HCT116 (cell line): ENCODE measurements at regions not wholly inside any gene's neighbourhood (a gene's known extent, or its start where the extent isn't known, plus 50 kb on each side); places are given as distances from the start of the nearest gene placed in this dataset.

ENCODE experiments used
- ATAC-seq: fragments of 200-7000 bp; cut with Tn5 transposase; 2 replicates; pipeline ENCODE4 v1.9.1; 2020; ENCODE audit warnings: mild to moderate bottlenecking, moderate library complexity
- BruUV-seq: library from RNA; stranded (reverse); fragments of 400-500 nt; replicated peaks from 2 replicates; lab custom pipeline; 2021; lab: Mats Ljungman, UMichigan
- CTCF ChIA-PET: fragments of 300-600 bp; sonication (Branson Sonifier 250); formaldehyde crosslinking; loops from one replicate; lab custom pipeline; 2021; ENCODE audit warnings: antibody characterized with exemption; lab: Charles Lee
- POLR2A ChIA-PET: fragments of 300-600, 350-600 bp; sonication (Branson Sonifier 250); formaldehyde crosslinking; loops from one replicate; lab custom pipeline; 2021; ENCODE audit warnings: antibody characterized with exemption; lab: Charles Lee
- RAD21 ChIA-PET, 2 experiments: fragments of 300-600 bp; sonication (Branson Sonifier 250); formaldehyde crosslinking; loops; one replicate each; lab custom pipeline; 2023; ENCODE audit warnings: low total read pairs in 2 of 2; ENCODE audit not compliant: uncharacterized antibody in 2 of 2, unreplicated experiment in 2 of 2, low non-redundant PET in 1 of 2; lab: Charles Lee
- DNase-seq: peaks from one replicate; pipeline ENCODE4 v3.0.0-alpha.2; 2010; ENCODE audit warnings: low read depth, low spot score
- H2AFZ ChIP-seq: fragments of 200-600 bp; shearing (Covaris generic), sonication (generic); 2 replicates; pipeline ENCODE4 v1.6.1; 2017; ENCODE audit warnings: low read depth, mixed run types, mixed read lengths, antibody characterized with exemption, low read length; ENCODE audit not compliant: poor library complexity, severe bottlenecking
- H3K27ac ChIP-seq: 2 replicates; pipeline ENCODE4 v1.5.1; 2012; ENCODE audit warnings: low read depth, low read length
- H3K27me3 ChIP-seq: fragments of 200-600 bp; sonication (generic); 2 replicates; pipeline ENCODE4 v1.6.1; 2016; ENCODE audit warnings: mixed run types, low read length, mixed read lengths; ENCODE audit not compliant: insufficient read depth
- H3K36me3 ChIP-seq, 2 experiments: fragments of 200-500 bp in 1 of 2; fragments of 200-600 bp in 1 of 2; sonication (Bioruptor generic) in 1 of 2; sonication (generic) in 1 of 2; 2 replicates each; pipeline versions ENCODE4 v1.5.1 to v1.6.1; 2014 to 2016; ENCODE audit warnings: low read length in 2 of 2, inconsistent platforms in 1 of 2, mixed read lengths in 1 of 2, mixed run types in 1 of 2; ENCODE audit not compliant: insufficient read depth in 2 of 2, control insufficient read depth in 1 of 2
- H3K4me1 ChIP-seq, 2 experiments: fragments of 200-600 bp in 1 of 2; sonication (generic) in 1 of 2; 2 replicates each; pipeline versions ENCODE4 v1.5.1 to v1.6.1; 2012 to 2017; ENCODE audit warnings: low read length in 2 of 2, inconsistent platforms in 1 of 2, mild to moderate bottlenecking in 1 of 2, mixed read lengths in 1 of 2, mixed run types in 1 of 2, moderate library complexity in 1 of 2; ENCODE audit not compliant: insufficient read depth in 2 of 2, control insufficient read depth in 1 of 2
- H3K4me2 ChIP-seq: fragments of 200-600 bp; sonication (generic); 2 replicates; pipeline ENCODE4 v1.6.1; 2017; ENCODE audit warnings: mixed run types, low read length, mixed read lengths
- H3K4me3 ChIP-seq, 2 experiments: fragments of 200-600 bp in 1 of 2; sonication (generic) in 1 of 2; replicated peaks in 1 of 2; 2 replicates each; pipeline ENCODE4 v1.5.1; 2011 to 2016; ENCODE audit warnings: low read length in 2 of 2, control low read depth in 1 of 2, low read depth in 1 of 2, mild to moderate bottlenecking in 1 of 2, mixed read lengths in 1 of 2, mixed run types in 1 of 2
- H3K79me2 ChIP-seq: fragments of 200-600 bp; sonication (generic); 2 replicates; pipeline ENCODE4 v1.6.1; 2017; ENCODE audit warnings: mild to moderate bottlenecking, mixed run types, low read length, moderate library complexity, mixed read lengths; ENCODE audit not compliant: insufficient read depth
- H3K9ac ChIP-seq: fragments of 200-600 bp; sonication (generic); 2 replicates; pipeline ENCODE4 v1.6.1; 2016; ENCODE audit warnings: low read length, mixed read lengths
- H3K9me2 ChIP-seq: fragments of 200-600 bp; sonication (generic), shearing (Covaris generic); 2 replicates; pipeline ENCODE4 v1.6.1; 2017; ENCODE audit warnings: mixed run types, mild to moderate bottlenecking, moderate library complexity; ENCODE audit not compliant: insufficient read depth
- H3K9me3 ChIP-seq, 2 experiments: fragments of 200-500 bp in 1 of 2; fragments of 200-600 bp in 1 of 2; sonication (Bioruptor generic) in 1 of 2; sonication (generic) in 1 of 2; 2 replicates each; pipeline ENCODE4 v1.6.1; 2014 to 2017; ENCODE audit warnings: low read length in 2 of 2, mixed read lengths in 2 of 2, inconsistent platforms in 1 of 2, low read depth in 1 of 2, mild to moderate bottlenecking in 1 of 2, mixed run types in 1 of 2, moderate library complexity in 1 of 2; ENCODE audit not compliant: control insufficient read depth in 1 of 2, insufficient read depth in 1 of 2
- H4K20me1 ChIP-seq: fragments of 200-600 bp; sonication (generic), shearing (Covaris generic); 2 replicates; pipeline ENCODE4 v1.6.1; 2017; ENCODE audit warnings: mixed run types, mild to moderate bottlenecking, moderate library complexity; ENCODE audit not compliant: insufficient read depth
- ATF3 ChIP-seq: IDR thresholded peaks from 2 replicates; pipeline ENCODE4 v1.6.1; 2012
- CEBPB ChIP-seq: IDR thresholded peaks from 2 replicates; pipeline ENCODE4 v1.6.1; 2012; ENCODE audit warnings: low read depth
- CTCF ChIP-seq, 3 experiments: fragments of 200-600 bp in 1 of 3; sonication (generic) in 1 of 3; IDR thresholded peaks in 2 of 3; conservative IDR thresholded peaks in 1 of 3; 2 replicates each; pipeline ENCODE4 v1.5.1; 2012 to 2017; ENCODE audit warnings: low read depth in 2 of 3, low read length in 2 of 3, antibody characterized with exemption in 1 of 3, borderline replicate concordance in 1 of 3, control low read depth in 1 of 3, mild to moderate bottlenecking in 1 of 3, mixed read lengths in 1 of 3, mixed run types in 1 of 3, moderate library complexity in 1 of 3; ENCODE audit not compliant: insufficient read depth in 1 of 3
- ELF1 ChIP-seq: IDR thresholded peaks from 2 replicates; pipeline ENCODE4 v1.6.1; 2012; ENCODE audit warnings: low read depth, borderline replicate concordance
- EZH2phosphoT487 ChIP-seq: fragments of 200-600 bp; IDR thresholded peaks from 2 replicates; pipeline ENCODE4 v1.6.1; 2018; ENCODE audit warnings: antibody characterized with exemption, borderline replicate concordance
- POLR2AphosphoS5 ChIP-seq: IDR thresholded peaks from 2 replicates; pipeline ENCODE4 v1.6.1; 2011; ENCODE audit warnings: mild to moderate bottlenecking, low read depth, low read length, moderate library complexity
- RAD21 ChIP-seq: IDR thresholded peaks from 2 replicates; pipeline ENCODE4 v1.6.1; 2012; ENCODE audit warnings: low read depth, mild to moderate bottlenecking
- REST ChIP-seq: IDR thresholded peaks from 2 replicates; pipeline ENCODE4 v1.6.1; 2012; ENCODE audit warnings: low read depth
- TCF7L2 ChIP-seq: IDR thresholded peaks from 2 replicates; pipeline ENCODE4 v1.7.0; 2011; ENCODE audit warnings: borderline replicate concordance, inconsistent platforms; ENCODE audit not compliant: insufficient read depth, insufficient read length; ENCODE audit errors: extremely low read depth
- ZBTB33 ChIP-seq: IDR thresholded peaks from 2 replicates; pipeline ENCODE4 v1.6.1; 2011; ENCODE audit warnings: mild to moderate bottlenecking, low read length, moderate library complexity; ENCODE audit not compliant: insufficient replicate concordance; ENCODE audit errors: extremely low read depth
- ZFX ChIP-seq: fragments of 450-650 bp; IDR thresholded peaks from 2 replicates; pipeline ENCODE4 v1.6.1; 2017
- ZNF274 ChIP-seq: fragments of 200-500 bp; sonication (Bioruptor generic); IDR thresholded peaks from 2 replicates; pipeline ENCODE4 v1.6.1; 2014; ENCODE audit warnings: mild to moderate bottlenecking, low read depth, low read length, inconsistent platforms
- intact Hi-C: fragments of 100-400 bp; cut with micrococcal nuclease; formaldehyde crosslinking; loops from 2 replicates; pipeline ENCODE4 v1.10.0; 2022

GRCh38 chr6:44679438-44680201, 292.1 kb downstream of the CDC5L start:
- H3K4me3 ChIP-seq: no peak overlapping the region
- no peak for TF ChIP-seq POLR2AphosphoS5
- no peak for TF ChIP-seq EZH2phosphoT487
- TF ChIP-seq ATF3: no peak
- TF ChIP-seq RAD21: no peak
- no peak for TF ChIP-seq REST
- TF ChIP-seq ZNF274: no peak
- no peak for TF ChIP-seq CTCF (IDR thresholded peaks at IDR 0.05 in 2 of 3, conservative IDR thresholded peaks at IDR 0.05 in 1 of 3; ENCODE audit: borderline replicate concordance in 1 of 3, insufficient read depth in 1 of 3, low read depth in 2 of 3, low read length in 2 of 3)
- TF ChIP-seq ZFX: no peak
- TF ChIP-seq TCF7L2: no peak
- no peak for TF ChIP-seq ZBTB33
- no peak for TF ChIP-seq CEBPB
- no peak for TF ChIP-seq ELF1
- no peak overlapping the region for H3K4me2 ChIP-seq
- no peaks in the 10 kb centered on the region for H3K9me3 ChIP-seq
- ATAC-seq (no peak), DNase-seq (no peak)
- H3K27me3 ChIP-seq: no peaks in the 10 kb centered on the region; the same call in 1 of the 2 replicates
- no peak overlapping the region for H3K9ac ChIP-seq
- no peak overlapping the region for H3K27ac ChIP-seq
- H3K36me3 ChIP-seq: no peaks in the 10 kb centered on the region
- no peak overlapping the region for H2AFZ ChIP-seq
- BruUV-seq: no TSS peak
- ChIA-PET POLR2A (no interaction called here), CTCF (interaction anchor here (0.9 kb wide), 1 partner anchor 740 kb away, joined by 3 read pairs; no protein-coding TSS in a partner anchor), RAD21 (no interaction called here)
- H4K20me1 ChIP-seq: no peaks in the 10 kb centered on the region
- no peaks in the 10 kb centered on the region for H3K79me2 ChIP-seq
- intact Hi-C loops: no loop called here
- H3K9me2 ChIP-seq: no peaks in the 10 kb centered on the region
- peaks cover 0 to 5% of the 10 kb centered on the region in 2 experiments; a peak in 2 of 4 replicates for H3K4me1 ChIP-seq
